ENCODE measurements at regions not wholly inside any gene's neighbourhood (a gene's known extent, or its start where the extent isn't known, plus 50 kb on each side); places are given as distances from the start of the nearest gene placed in this dataset.

DNA sequence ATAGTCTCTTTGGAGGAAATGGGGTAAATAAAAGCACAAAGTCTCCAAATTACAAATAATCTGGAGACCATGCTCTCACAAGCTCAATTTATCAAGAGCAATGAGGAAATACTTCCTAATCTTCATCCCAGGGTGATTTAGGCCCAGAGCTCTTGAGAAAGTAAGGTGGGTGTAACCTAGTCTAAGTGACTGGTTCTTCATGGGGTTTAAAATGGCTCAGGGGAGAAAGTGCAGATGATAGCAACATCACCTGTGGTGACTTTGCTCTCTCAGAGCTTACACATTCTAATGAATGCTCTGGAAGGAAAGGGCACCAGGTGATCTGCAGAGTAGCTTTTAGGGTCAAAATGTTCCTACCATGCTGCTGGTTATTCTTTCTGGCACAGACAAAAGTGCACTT lies 118.4 kb upstream of the TP63 start:
- TF ChIP-seq, protein P1, sequence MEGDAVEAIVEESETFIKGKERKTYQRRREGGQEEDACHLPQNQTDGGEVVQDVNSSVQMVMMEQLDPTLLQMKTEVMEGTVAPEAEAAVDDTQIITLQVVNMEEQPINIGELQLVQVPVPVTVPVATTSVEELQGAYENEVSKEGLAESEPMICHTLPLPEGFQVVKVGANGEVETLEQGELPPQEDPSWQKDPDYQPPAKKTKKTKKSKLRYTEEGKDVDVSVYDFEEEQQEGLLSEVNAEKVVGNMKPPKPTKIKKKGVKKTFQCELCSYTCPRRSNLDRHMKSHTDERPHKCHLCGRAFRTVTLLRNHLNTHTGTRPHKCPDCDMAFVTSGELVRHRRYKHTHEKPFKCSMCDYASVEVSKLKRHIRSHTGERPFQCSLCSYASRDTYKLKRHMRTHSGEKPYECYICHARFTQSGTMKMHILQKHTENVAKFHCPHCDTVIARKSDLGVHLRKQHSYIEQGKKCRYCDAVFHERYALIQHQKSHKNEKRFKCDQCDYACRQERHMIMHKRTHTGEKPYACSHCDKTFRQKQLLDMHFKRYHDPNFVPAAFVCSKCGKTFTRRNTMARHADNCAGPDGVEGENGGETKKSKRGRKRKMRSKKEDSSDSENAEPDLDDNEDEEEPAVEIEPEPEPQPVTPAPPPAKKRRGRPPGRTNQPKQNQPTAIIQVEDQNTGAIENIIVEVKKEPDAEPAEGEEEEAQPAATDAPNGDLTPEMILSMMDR (conservative IDR thresholded peaks at IDR 0.05; ENCODE audit: low read depth in 2 of 2): no peak
- TF ChIP-seq EZH2 (IDR thresholded peaks at IDR 0.05; ENCODE audit: low read depth, unreplicated experiment) (no peak), POLR2AphosphoS5 (IDR thresholded peaks at IDR 0.05; ENCODE audit: low read depth) (no peak), STAT1 (IDR thresholded peaks at IDR 0.05; ENCODE audit: unreplicated experiment) (no peak), EZH2phosphoT487 (IDR thresholded peaks at IDR 0.05; ENCODE audit: unreplicated experiment) (no peak), ZNF331 (CRISPR knock-in tag; IDR thresholded peaks at IDR 0.05; ENCODE audit: low read depth) (no peak)
- TF ChIP-seq, protein P2, sequence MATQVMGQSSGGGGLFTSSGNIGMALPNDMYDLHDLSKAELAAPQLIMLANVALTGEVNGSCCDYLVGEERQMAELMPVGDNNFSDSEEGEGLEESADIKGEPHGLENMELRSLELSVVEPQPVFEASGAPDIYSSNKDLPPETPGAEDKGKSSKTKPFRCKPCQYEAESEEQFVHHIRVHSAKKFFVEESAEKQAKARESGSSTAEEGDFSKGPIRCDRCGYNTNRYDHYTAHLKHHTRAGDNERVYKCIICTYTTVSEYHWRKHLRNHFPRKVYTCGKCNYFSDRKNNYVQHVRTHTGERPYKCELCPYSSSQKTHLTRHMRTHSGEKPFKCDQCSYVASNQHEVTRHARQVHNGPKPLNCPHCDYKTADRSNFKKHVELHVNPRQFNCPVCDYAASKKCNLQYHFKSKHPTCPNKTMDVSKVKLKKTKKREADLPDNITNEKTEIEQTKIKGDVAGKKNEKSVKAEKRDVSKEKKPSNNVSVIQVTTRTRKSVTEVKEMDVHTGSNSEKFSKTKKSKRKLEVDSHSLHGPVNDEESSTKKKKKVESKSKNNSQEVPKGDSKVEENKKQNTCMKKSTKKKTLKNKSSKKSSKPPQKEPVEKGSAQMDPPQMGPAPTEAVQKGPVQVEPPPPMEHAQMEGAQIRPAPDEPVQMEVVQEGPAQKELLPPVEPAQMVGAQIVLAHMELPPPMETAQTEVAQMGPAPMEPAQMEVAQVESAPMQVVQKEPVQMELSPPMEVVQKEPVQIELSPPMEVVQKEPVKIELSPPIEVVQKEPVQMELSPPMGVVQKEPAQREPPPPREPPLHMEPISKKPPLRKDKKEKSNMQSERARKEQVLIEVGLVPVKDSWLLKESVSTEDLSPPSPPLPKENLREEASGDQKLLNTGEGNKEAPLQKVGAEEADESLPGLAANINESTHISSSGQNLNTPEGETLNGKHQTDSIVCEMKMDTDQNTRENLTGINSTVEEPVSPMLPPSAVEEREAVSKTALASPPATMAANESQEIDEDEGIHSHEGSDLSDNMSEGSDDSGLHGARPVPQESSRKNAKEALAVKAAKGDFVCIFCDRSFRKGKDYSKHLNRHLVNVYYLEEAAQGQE (IDR thresholded peaks at IDR 0.05; ENCODE audit: unreplicated experiment): no peak
